Left renal cortex interstitium (tissue), 4 donors: ENCODE measurements at regions not wholly inside any gene's neighbourhood (a gene's known extent, or its start where the extent isn't known, plus 50 kb on each side); places are given as distances from the start of the nearest gene placed in this dataset.
"Not testable (repeated sequence)": the region's sequence is repeated elsewhere in the genome, so short reads cannot be mapped to it uniquely, and the experiment has no call there.

Experiments used
- DNase-seq, 4 donors: peaks; one replicate each; pipeline ENCODE4 v3.0.0-alpha.2; 2013; ENCODE audit warnings: low read depth in 4 of 4, low spot score in 2 of 4, missing footprints in 1 of 4

- DNase-seq, result no peak
These were observed 220.8 kb downstream of the MID1IP1 start for GRCh38 chrX:39022106-39022505.

GRCh38 chrX:39029221-39029620 lies 228.0 kb downstream of the MID1IP1 start:
- no peak for DNase-seq

GRCh38 chrX:39030636-39031035 lies 229.4 kb downstream of the MID1IP1 start:
- no peak for DNase-seq

GRCh38 chrX:39039890-39040289 lies 238.6 kb downstream of the MID1IP1 start:
- DNase-seq, result no peak

- DNase-seq, result no peak
These were observed 242.7 kb downstream of the MID1IP1 start for GRCh38 chrX:39043838-39044550.

GRCh38 chrX:39047174-39047573 lies 245.9 kb downstream of the MID1IP1 start:
- no peak for DNase-seq

- DNase-seq, result no peak
These were observed 248.7 kb downstream of the MID1IP1 start for GRCh38 chrX:39049975-39050374.

- DNase-seq, result no peak
These were observed 249.2 kb downstream of the MID1IP1 start for GRCh38 chrX:39050427-39050826.

- DNase-seq, result no peak
These were observed 251.5 kb downstream of the MID1IP1 start for GRCh38 chrX:39052751-39053150.

- DNase-seq, result no peak
These were observed 257.5 kb downstream of the MID1IP1 start for GRCh38 chrX:39058724-39059123.

- DNase-seq, result no peak
These were observed 258.6 kb downstream of the MID1IP1 start for GRCh38 chrX:39059866-39060265.

- DNase-seq, result no peak
These were observed 261.8 kb downstream of the MID1IP1 start for GRCh38 chrX:39063037-39063436.

- DNase-seq, result no peak
These were observed 262.4 kb downstream of the MID1IP1 start for GRCh38 chrX:39063702-39064101.

GRCh38 chrX:39065051-39065871 lies 264.0 kb downstream of the MID1IP1 start:
- DNase-seq, result no peak

GRCh38 chrX:39067866-39068265 lies 266.6 kb downstream of the MID1IP1 start:
- DNase-seq, result no peak

- not testable (repeated sequence) for DNase-seq
These were observed 267.4 kb downstream of the MID1IP1 start for GRCh38 chrX:39068634-39069033.

- DNase-seq, result no peak
These were observed 268.8 kb downstream of the MID1IP1 start for GRCh38 chrX:39070009-39070408.

- no peak for DNase-seq
These were observed 271.9 kb downstream of the MID1IP1 start for GRCh38 chrX:39073131-39073530.

- DNase-seq, result no peak
These were observed 295.3 kb downstream of the MID1IP1 start for GRCh38 chrX:39096599-39096998.

- DNase-seq, result no peak
These were observed 303.5 kb downstream of the MID1IP1 start for GRCh38 chrX:39104745-39105144.

GRCh38 chrX:39112143-39112542 lies 310.9 kb downstream of the MID1IP1 start:
- DNase-seq, result no peak

- DNase-seq, result no peak
These were observed 313.9 kb downstream of the MID1IP1 start for GRCh38 chrX:39115166-39115565.
